ENCODE measurements at regions not wholly inside any gene's neighbourhood (a gene's known extent, or its start where the extent isn't known, plus 50 kb on each side); places are given as distances from the start of the nearest gene placed in this dataset.

DNA sequence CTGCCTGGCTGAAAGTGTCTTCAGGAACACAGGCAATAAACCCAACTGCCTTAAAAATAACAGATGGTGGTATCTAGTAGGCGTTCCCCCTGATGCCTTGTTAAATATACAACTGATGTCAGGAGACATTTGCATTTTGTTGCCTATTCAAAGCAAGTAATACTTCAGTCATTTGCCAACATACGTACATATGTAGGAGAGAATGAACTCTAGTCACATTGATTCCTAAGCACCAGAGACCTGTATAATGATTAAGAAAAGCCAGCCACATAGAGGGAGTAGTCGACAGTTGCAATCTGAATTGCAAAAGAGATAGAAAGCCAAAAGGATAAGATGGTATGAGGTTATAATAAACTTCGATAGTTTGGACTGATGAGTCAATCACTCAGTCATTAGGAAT is 191.0 kb upstream of the EMCN start:
- ChIA-PET POLR2A (no interaction called here), CTCF (no interaction called here)
- ATAC-seq (no peak), DNase-seq (ENCODE audit: low spot score) (no peak)
- no peak for TF ChIP-seq MXD4 (CRISPR knock-in tag; IDR thresholded peaks at IDR 0.05; ENCODE audit: borderline replicate concordance)
- TF ChIP-seq, protein P1, sequence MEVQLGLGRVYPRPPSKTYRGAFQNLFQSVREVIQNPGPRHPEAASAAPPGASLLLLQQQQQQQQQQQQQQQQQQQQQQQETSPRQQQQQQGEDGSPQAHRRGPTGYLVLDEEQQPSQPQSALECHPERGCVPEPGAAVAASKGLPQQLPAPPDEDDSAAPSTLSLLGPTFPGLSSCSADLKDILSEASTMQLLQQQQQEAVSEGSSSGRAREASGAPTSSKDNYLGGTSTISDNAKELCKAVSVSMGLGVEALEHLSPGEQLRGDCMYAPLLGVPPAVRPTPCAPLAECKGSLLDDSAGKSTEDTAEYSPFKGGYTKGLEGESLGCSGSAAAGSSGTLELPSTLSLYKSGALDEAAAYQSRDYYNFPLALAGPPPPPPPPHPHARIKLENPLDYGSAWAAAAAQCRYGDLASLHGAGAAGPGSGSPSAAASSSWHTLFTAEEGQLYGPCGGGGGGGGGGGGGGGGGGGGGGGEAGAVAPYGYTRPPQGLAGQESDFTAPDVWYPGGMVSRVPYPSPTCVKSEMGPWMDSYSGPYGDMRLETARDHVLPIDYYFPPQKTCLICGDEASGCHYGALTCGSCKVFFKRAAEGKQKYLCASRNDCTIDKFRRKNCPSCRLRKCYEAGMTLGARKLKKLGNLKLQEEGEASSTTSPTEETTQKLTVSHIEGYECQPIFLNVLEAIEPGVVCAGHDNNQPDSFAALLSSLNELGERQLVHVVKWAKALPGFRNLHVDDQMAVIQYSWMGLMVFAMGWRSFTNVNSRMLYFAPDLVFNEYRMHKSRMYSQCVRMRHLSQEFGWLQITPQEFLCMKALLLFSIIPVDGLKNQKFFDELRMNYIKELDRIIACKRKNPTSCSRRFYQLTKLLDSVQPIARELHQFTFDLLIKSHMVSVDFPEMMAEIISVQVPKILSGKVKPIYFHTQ (CRISPR knock-in tag; IDR thresholded peaks at IDR 0.05): no peak
- no peak overlapping the region for H3K4me3 Mint-ChIP-seq
- H3K9me3 Mint-ChIP-seq: peaks cover 3% of the 10 kb centered on the region; the same call in 1 of the 2 replicates
- H3K4me1 Mint-ChIP-seq: peaks cover 7% of the 10 kb centered on the region; the same call in 1 of the 2 replicates
- H3K36me3 Mint-ChIP-seq: no peaks in the 10 kb centered on the region
- no peak overlapping the region for H3K27ac Mint-ChIP-seq
- H3K27me3 Mint-ChIP-seq (ENCODE audit: low read depth): no peaks in the 10 kb centered on the region

DNA sequence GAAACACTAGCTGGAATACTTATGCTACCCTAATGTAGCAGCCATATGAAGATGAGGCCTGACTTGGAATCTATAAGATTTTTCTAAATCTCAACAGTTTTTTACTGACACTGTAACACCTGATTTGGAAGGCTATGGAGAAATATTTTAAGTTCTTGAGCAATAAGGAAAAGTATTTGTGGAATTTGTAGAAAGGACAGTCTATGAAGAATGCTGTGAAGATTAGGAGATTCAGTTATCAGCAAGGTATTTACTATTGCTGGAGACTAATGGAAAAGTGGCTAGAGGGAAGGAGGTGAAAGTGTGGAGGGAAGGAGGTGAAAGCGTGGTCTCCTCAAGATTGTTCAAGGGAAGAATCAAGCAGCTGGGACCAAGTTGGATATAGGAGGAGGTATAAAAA is 190.0 kb upstream of the EMCN start:
- H3K27ac Mint-ChIP-seq: no peak overlapping the region
- TF ChIP-seq ZNF423 (CRISPR knock-in tag; IDR thresholded peaks at IDR 0.05) (no peak), NR2C2 (CRISPR knock-in tag; IDR thresholded peaks at IDR 0.05) (no peak), MYBL2 (CRISPR knock-in tag; IDR thresholded peaks at IDR 0.05) (no peak), TEAD4 (CRISPR knock-in tag; IDR thresholded peaks at IDR 0.05) (no peak), CDX4 (CRISPR knock-in tag; IDR thresholded peaks at IDR 0.05; ENCODE audit: borderline replicate concordance) (no peak), SMAD3 (CRISPR knock-in tag; IDR thresholded peaks at IDR 0.05; ENCODE audit: borderline replicate concordance) (no peak), RELA (CRISPR knock-in tag; IDR thresholded peaks at IDR 0.05; ENCODE audit: borderline replicate concordance) (no peak), JAZF1 (CRISPR knock-in tag; IDR thresholded peaks at IDR 0.05) (no peak)
- TF ChIP-seq, protein P2, sequence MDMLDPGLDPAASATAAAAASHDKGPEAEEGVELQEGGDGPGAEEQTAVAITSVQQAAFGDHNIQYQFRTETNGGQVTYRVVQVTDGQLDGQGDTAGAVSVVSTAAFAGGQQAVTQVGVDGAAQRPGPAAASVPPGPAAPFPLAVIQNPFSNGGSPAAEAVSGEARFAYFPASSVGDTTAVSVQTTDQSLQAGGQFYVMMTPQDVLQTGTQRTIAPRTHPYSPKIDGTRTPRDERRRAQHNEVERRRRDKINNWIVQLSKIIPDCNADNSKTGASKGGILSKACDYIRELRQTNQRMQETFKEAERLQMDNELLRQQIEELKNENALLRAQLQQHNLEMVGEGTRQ (CRISPR knock-in tag; IDR thresholded peaks at IDR 0.05): no peak
- no peaks in the 10 kb centered on the region for H3K27me3 Mint-ChIP-seq (ENCODE audit: low read depth)
- CTCF ChIA-PET: no interaction called here
- no peak for DNase-seq (ENCODE audit: low spot score)
- H3K4me1 Mint-ChIP-seq: peaks cover 14% of the 10 kb centered on the region
- no peak for ATAC-seq
- POLR2A ChIA-PET: no interaction called here
- no peak overlapping the region for H3K4me3 Mint-ChIP-seq
- H3K9me3 Mint-ChIP-seq: peaks cover 3% of the 10 kb centered on the region; the same call in 1 of the 2 replicates
- H3K36me3 Mint-ChIP-seq: no peaks in the 10 kb centered on the region

- Mint-ChIP-seq H3K4me1 (peaks cover 12% of the 10 kb centered on the region), H3K36me3 (no peaks in the 10 kb centered on the region), H3K27ac (no peak overlapping the region), H3K4me3 (no peak overlapping the region), H3K27me3 (ENCODE audit: low read depth) (no peaks in the 10 kb centered on the region), H3K9me3 (peaks cover 4% of the 10 kb centered on the region)
- POLR2A ChIA-PET: no interaction called here
- ATAC-seq (no peak), DNase-seq (ENCODE audit: low spot score) (no peak)
- CTCF ChIA-PET: no interaction called here
- TF ChIP-seq FOXP1 (CRISPR knock-in tag; IDR thresholded peaks at IDR 0.05; ENCODE audit: borderline replicate concordance) (no peak), NFYB (CRISPR knock-in tag; conservative IDR thresholded peaks at IDR 0.05; ENCODE audit: low read depth) (no peak), FOXK1 (CRISPR knock-in tag; IDR thresholded peaks at IDR 0.05) (no peak), TEAD1 (CRISPR knock-in tag; IDR thresholded peaks at IDR 0.05) (no peak), ZNF532 (CRISPR knock-in tag; IDR thresholded peaks at IDR 0.05; ENCODE audit: borderline replicate concordance) (no peak), MAX (CRISPR knock-in tag; IDR thresholded peaks at IDR 0.05) (no peak), ETV6 (CRISPR knock-in tag; IDR thresholded peaks at IDR 0.05) (no peak), MYBL2 (CRISPR knock-in tag; IDR thresholded peaks at IDR 0.05) (no peak), TP53 (CRISPR knock-in tag; IDR thresholded peaks at IDR 0.05) (no peak), ZBTB21 (CRISPR knock-in tag; IDR thresholded peaks at IDR 0.05; ENCODE audit: borderline replicate concordance) (no peak), SMAD3 (CRISPR knock-in tag; IDR thresholded peaks at IDR 0.05; ENCODE audit: borderline replicate concordance) (no peak), SMAD4 (CRISPR knock-in tag; IDR thresholded peaks at IDR 0.05) (no peak), CDX4 (CRISPR knock-in tag; IDR thresholded peaks at IDR 0.05; ENCODE audit: borderline replicate concordance) (no peak), OVOL2 (CRISPR knock-in tag; IDR thresholded peaks at IDR 0.05; ENCODE audit: borderline replicate concordance) (no peak), CBFB (CRISPR knock-in tag; IDR thresholded peaks at IDR 0.05; ENCODE audit: low read depth) (no peak)
These were observed 178.7 kb upstream of the EMCN start for GRCh38 chr4:100696531-100696930.
